GM19463 (cell line): ENCODE measurements at regions not wholly inside any gene's neighbourhood (a gene's known extent, or its start where the extent isn't known, plus 50 kb on each side); places are given as distances from the start of the nearest gene placed in this dataset.
A peak's percentile ranks its signal among the peaks of the same experiment; 100 is the strongest.

ENCODE experiments used
- ATAC-seq: cut with Tn5 transposase; IDR thresholded peaks from one replicate; pipeline ENCODE4 v1.9.1; 2021; ENCODE audit warnings: mild to moderate bottlenecking, moderate library complexity; ENCODE audit not compliant: unreplicated experiment

DNA sequence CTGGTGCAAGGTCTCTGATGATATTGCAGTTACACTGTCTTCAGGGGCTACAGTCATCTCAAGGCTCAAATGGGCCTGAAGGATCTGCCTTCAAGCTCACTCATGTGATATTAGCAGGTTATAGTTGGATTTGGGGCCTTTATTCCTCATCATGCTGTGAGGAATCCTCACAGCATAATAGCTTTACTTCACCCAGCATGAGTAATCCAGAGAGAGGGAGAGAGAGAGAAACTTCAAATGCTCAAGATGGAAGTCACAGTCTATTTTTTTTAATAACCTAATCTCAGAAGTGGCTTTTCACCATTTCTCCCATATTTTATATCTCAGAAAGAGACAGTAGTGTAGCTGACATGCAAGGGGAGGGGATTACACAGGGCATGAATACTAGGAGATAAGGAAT is 658.7 kb downstream of the EPHA4 start:
- ATAC-seq = no peak

GRCh38 chr2:220915092-220915623 is 656.9 kb downstream of the EPHA4 start:
- no peak for ATAC-seq

DNA sequence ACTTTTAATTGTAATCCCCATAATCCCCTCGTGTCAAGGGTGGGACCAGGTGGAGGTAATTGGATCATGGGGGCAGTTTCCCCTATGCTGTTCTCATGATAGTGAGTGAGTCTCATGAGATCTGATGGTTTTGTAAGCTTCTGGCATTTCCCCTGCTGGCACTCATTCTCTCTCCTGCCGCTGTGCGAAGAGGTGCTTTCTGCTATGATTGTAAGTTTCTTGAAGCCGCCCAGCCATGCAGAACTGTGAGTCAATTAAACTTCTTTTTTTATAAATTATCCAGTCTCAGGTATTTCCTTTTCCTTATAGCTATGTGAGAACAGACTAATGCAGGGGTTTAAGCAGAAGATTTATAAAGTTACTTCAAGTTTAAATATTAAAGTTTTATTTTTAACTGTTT is 655.2 kb downstream of the EPHA4 start:
- ATAC-seq = no peak

DNA sequence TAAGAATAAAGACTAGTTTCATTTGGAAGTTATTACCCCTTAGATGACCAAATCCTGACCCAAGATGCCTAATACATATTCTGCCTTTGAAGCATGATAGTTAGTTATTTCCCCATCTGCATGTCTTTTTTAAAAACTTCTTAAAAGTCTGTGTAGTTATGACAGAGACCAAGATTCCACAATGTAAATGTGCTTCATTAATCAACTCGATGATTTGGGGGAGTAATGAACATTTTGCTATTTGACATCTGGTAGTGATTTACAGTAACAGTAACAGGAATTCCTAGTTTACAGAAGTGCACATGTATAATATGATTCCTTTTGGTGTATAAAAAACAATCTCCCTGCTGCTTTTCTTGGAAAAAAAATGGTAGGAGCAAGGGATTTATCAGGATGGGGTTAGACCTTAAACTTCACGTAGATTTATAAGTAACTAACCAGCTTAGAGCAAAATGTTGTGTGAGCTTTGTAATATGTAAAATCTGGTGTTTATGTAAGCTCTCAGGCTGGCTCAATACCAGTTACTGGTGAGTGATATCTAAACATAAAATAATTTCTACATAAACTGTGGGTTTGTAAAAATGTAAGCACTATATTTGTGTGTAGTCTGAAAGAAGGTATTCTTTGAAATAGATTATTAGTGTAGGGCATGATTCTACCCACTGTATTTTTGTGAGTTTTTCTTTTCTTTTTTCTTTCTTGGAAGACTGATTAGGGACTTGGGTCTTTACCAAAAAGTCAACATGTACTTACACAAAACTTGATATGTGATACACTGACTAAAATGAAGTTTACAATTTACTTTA is 641.6 kb downstream of the EPHA4 start:
- ATAC-seq = no peak

DNA sequence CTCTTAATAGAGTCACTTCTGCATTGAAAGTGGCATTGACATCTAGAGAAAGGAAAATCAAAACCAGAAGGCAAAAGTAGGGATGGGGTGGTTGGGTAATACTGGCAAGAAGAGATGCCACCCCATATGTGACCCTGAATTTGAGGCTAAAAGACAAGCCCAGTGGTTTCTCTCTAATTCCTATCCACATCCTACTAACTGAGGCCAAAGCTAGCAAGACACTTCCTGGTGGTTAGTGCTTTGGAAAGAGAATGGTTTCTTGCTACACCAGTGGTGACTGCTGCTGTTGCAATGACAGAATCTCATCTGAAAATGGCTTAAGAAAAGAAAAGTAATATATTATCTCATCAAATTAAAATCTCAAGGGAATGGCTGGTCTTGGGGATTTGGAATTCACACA is 640.6 kb downstream of the EPHA4 start:
- no peak for ATAC-seq

DNA sequence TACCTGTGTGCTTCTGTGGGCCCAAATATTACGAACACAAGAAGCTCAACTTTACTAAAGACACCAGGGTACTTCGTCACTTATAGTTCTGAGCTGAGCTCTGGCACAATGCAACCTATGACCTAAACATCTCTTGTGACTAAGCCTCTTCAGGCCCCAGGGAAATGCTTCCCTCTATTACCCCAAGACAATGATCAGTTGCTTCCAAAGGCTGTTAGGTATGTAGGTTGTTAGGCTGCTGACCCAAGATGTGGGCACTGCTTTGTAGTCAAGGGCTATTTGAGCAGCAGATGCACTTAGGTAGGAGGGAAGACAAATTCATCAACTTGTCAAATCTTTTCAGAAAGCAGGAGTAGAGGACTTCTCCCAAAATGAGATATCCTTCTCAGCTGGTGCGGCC is 640.1 kb downstream of the EPHA4 start:
- no peak for ATAC-seq

- ATAC-seq = peak; percentile 82
Observed at GRCh38 chr2:220935789-220936321, 636.2 kb downstream of the EPHA4 start.

- no peak for ATAC-seq
Observed at GRCh38 chr2:220936641-220937197, 635.4 kb downstream of the EPHA4 start.

- ATAC-seq = no peak
Observed at GRCh38 chr2:220937245-220937644, 634.9 kb downstream of the EPHA4 start.

DNA sequence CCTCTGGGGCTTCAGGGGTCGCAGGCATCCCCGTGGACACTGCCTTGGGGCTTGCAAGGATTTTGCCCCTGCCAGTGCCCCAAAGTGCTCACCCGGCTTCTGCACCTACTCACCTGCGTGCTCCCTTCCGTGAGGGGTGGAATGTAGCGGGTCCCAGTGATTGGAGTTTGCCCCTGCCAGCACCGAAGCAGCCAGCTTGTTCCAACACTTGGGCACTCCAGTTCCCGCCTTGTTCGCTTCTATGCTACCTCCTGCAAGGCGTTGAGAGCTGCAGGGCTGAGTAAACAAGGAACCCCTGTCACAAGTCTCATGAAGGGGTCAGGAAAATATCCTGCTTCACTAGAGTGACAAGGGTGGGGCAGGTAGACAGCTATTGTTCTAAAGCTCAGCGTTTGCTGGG is 631.5 kb downstream of the EPHA4 start:
- no peak for ATAC-seq

DNA sequence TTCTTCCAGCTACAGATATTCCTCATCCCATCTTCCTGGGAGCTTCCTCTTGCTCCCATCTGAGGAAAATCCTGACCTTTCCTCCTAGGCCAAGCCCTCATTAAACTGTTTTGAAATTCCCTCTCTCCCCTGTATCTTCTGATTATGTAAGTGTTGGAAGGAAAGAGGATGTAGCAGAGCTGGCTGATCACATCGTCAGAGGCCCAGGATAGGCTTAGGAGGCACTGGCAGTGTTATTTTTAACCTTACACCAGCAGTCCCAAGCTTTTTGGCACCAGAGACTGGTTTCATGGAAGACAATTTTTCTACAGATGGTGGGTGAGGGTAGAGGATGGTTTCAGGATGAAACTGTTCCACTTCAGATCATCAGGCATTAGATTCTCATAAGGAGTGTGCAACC is 630.4 kb downstream of the EPHA4 start:
- ATAC-seq = no peak

DNA sequence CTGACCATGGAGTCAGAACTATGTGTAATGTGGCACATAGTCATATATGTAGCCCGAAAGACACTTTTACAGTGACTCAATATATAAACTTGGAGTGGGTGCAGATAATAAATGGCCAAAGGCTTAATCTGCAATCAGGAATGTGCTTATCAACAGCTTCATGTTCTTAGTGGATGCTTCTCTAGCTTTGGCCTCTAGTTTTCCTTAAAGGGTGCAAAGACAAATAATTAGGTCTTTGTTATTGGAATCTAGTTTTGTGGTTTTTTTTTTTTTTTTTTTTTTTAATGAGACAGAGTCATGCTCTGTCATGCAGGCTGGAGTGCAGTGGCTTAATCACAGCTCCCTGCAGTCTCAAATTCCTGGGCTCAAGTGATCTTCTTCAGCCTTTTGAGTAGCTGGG is 625.6 kb downstream of the EPHA4 start:
- no peak for ATAC-seq

GRCh38 chr2:220948579-220948978 is 623.5 kb downstream of the EPHA4 start:
- ATAC-seq = no peak

DNA sequence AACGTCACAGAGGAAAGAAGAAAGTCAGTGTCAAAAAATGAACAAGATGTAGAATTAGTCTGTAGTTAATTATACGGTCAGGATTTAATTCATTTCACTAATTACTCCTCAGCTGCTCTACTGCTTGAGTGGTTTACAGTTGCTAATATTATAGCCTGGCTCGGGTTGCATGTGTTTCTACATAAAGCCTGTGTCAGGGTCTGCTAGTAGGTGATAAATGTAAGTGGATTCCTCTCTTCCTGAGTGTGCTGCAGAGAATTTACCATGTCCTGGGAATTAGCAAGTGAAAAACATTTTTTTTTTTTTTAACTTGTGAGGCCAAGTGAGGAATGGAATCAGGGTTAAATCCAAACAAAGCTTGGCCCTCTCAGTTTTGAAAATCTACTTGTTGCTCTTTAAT is 622.6 kb downstream of the EPHA4 start:
- ATAC-seq = no peak

DNA sequence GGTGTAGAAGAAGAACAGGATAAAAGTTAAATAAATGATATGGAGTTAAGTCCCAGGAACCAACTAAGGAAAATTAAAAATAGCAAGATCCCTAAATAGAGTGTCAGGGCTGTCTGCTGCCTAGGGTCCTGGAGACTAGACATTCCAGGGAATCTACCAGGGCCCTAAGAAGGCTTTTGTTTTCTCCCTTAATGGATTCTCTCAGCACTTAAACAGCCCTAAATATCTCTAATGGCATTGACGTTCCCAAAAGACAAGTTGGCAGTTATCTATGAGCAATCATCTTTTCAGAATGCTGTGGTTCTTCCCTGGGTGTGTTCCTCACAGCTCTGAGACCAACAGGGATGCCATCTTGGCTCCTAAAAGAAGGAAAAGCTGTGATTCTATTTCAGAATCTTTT is 616.3 kb downstream of the EPHA4 start:
- ATAC-seq = no peak

DNA sequence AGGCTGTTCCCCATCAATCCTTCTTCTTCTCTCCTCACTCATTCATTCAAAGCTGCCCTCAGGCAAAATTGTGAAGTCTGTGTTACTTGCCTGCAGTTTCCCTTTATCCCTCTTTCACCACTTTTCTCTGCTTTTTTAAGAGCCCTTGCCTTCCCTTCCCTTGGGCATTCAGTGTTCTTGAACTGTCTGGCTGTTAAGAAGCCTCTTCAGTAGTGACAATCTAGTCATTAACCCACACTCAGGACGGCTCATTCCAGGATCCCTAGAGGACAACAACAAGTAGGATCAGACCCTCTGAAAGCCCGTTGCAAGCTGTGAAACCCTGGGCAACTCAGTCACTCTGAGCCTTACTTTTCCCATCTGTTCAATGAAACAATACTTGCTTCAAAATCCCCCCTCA is 615.7 kb downstream of the EPHA4 start:
- ATAC-seq = no peak

GRCh38 chr2:220959391-220959802 is 612.7 kb downstream of the EPHA4 start:
- ATAC-seq = no peak

- no peak for ATAC-seq
Observed at GRCh38 chr2:220961143-220961860, 610.8 kb downstream of the EPHA4 start.

DNA sequence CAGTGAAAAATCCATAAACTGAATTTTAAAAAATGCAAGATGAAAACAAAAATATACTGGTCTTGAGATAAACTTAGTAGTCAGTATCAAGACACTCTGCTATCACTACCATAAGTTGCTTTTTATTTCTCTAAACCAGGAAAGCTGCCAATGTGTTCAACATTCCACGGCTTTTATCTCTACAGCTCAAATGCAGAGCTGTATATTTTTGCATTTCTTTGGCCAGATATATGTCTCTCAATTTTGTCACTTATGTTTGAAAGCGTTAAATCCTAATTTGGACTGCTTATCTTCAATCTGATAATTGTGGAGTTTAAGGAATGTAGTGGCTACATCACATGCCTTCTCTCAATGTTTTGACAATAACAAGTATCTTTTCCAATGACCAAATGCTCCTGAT is 609.5 kb downstream of the EPHA4 start:
- ATAC-seq = no peak

DNA sequence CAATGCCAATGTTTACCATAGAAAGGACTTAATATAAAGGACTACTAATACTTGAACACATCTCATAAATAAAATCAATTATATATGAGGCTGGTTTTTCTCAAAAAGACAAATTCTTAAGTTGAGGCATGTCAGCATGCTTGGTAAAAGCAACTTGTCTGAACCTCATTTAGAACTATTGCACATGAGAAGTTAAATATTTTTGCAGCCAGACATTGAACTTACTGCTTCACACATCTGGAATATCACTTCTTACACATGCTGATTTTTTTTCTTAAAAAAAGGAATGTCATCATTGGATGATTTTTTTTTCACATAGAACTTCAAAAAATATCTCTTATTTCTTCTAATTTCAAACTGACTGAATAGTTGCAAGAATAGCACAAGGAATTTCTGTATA is 609.0 kb downstream of the EPHA4 start:
- no peak for ATAC-seq

- ATAC-seq = no peak
Observed at GRCh38 chr2:220963930-220964329, 608.2 kb downstream of the EPHA4 start.

- no peak for ATAC-seq
Observed at GRCh38 chr2:220966636-220967035, 605.5 kb downstream of the EPHA4 start.
